GM12892 (cell line): ENCODE measurements at regions not wholly inside any gene's neighbourhood (a gene's known extent, or its start where the extent isn't known, plus 50 kb on each side); places are given as distances from the start of the nearest gene placed in this dataset.

Experiments used
- DNase-seq: peaks from one replicate; pipeline ENCODE4 v3.0.0; 2011; ENCODE audit not compliant: insufficient read length
- FAIRE-seq: peaks from 2 replicates; lab custom pipeline; 2011; peaks lifted over from hg19 to GRCh38; lab: Jason Lieb, UNC
- POLR2A ChIP-seq: IDR thresholded peaks from 2 replicates; pipeline ENCODE4 v1.6.1; 2011; ENCODE audit warnings: low read depth, low read length, control low read depth
- POLR2AphosphoS5 ChIP-seq: IDR thresholded peaks from 2 replicates; pipeline ENCODE4 v1.6.1; 2011; ENCODE audit warnings: low read depth, low read length, control low read depth
- TAF1 ChIP-seq: IDR thresholded peaks from 2 replicates; pipeline ENCODE4 v1.6.1; 2011; ENCODE audit warnings: low read depth, mild to moderate bottlenecking, control low read depth, low read length, borderline replicate concordance

DNA sequence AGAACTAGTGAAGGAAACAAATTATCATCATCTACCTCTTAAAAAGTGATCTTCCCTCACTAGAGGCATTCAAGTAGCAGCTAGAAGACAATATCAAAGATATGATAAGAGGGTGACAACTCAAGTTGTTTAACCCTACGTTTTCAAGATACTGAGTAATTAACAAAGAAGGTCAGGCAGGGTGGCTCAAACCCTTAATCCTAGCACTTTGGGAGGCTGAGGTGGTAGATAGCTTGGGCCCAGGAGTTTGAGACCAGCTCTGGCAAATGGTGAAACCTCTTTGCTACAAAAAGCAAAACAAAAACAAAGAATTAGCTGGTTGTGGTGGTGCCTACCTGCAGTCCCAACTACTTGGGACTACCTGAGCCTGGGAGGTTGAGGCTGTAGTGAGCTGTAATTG, 408.2 kb upstream of the TUSC1 start:
- no peak for DNase-seq
- TF ChIP-seq TAF1 = no peak
- TF ChIP-seq POLR2A = no peak
- TF ChIP-seq POLR2AphosphoS5 = no peak
- FAIRE-seq = no peak

DNA sequence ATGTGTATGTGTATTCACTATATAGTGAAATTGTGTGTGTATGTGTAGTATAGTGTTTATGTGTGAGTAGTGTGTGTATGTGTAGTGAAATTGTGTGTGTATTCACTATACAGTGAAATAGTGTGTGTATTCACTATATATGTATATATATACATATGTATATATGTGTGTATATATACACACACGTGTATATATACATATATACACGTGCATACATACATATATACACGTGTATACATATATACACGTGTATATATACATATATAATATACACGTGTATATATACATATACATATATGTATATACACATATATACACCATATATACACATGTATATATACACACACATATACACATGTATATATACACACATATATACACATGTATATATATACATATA, 403.6 kb upstream of the TUSC1 start:
- DNase-seq (no peak), FAIRE-seq (no peak)
- TF ChIP-seq POLR2AphosphoS5 (no peak), TAF1 (no peak), POLR2A (no peak)

DNA sequence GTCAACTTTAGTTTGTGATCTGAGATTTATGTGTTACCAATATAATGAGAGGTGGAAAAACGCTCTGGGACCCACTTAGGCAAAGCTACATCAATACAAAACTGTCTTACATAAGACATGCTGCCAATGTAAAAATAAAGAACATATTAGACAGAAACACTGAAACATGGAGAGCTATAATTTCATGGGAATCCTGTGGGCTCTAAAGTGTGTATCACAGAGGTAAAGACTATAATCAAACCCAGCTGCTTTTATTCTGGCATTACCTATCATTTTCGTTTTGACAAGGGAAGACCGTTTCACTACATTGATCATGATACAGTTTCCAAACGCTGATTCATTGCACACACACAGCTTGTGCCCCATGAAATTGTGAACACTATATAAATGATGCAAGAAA, 400.5 kb upstream of the TUSC1 start:
- FAIRE-seq (no peak), DNase-seq (no peak)
- no peak for TF ChIP-seq POLR2A

DNA sequence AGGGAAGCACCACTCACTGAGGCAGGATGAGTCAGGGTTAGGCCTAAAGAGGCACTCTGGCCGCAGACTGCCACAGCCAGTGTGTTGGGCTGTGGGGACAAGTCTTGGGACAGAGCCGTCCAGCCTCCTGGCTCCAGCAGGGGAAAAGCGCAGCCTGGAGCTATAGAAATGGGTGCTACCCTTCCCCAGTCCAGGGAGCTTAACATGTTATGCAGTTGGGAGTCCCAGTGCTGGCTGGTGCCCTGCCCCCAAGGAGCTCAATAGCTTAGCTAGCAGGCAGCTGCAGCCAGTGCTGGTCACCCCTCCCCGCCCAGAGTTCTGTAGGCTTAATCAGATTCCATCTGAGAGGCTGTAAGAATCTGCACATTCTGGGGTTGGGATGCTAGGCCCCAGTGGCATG, 399.6 kb upstream of the TUSC1 start:
- FAIRE-seq (no peak), DNase-seq (no peak)
- no peak for TF ChIP-seq POLR2A
- no peak for TF ChIP-seq TAF1
- no peak for TF ChIP-seq POLR2AphosphoS5

DNA sequence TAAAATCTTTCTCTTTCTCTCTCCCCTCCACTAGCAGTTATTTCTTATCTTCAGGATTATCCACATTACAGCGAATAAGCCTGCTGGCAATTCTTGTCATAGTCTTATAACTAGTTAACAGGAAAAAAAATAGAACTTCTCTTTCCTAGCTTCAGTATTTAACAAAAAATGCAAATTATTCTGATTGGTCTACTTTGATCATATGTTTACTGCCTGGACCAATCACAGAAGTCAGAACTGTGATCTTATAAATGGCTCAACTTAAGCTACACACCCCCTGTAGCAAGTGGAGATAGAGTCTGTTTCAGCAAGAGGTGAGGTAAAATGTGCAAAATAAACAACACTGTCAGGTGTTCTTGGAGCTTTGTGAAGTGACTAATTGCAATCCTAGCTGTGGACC, 389.4 kb upstream of the TUSC1 start:
- no peak for DNase-seq
- no peak for FAIRE-seq
- TF ChIP-seq POLR2AphosphoS5 (no peak), POLR2A (no peak), TAF1 (no peak)

DNA sequence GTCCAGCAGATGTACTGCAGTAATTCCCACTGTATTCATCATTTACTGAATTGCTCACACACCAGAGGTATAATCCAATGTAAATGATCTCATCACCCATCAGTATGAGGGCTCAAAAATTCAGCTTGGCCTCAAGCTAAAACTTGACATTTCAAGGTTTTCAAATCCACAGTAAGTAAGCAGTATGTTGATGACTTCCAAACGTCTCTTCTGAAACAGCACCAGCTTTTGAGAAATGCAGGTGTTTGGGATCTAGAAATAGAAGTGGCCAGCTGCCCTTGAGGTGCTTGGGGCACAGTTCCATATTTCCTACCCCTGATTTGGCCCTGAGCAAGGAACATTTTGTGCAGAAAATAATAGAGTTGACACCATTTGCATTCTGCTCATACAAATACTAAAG, 388.0 kb upstream of the TUSC1 start:
- TF ChIP-seq TAF1 (no peak), POLR2AphosphoS5 (no peak), POLR2A (no peak)
- DNase-seq (no peak), FAIRE-seq (no peak)

DNA sequence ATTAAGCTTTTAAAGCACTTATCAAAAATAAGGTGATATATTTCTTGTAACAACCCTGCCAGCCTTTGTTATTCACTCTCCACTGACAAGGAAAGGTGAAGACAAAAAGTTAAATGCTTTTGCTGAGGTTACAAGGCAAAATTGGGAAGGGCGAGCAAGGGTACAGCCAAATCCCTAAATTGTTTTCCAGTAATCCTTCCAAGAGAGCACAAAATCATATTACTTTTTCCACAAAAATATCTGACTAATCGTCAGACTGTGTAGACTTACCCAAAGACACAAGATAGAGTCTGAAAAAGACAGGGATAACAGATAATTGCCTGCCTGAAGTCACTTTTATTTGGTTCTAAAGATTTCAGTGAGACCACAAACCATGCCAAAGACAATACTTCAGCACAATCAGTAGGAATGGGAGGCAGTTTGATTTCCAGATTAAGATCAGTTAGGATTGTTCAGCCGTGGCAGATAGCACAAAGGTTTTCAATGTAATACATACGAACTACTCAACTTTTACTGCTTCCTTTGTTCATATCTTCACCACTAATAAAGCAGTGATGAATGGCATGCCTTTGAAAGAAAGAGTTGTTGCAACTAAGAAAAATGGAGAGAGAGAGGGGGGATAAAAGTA, 383.8 kb upstream of the TUSC1 start:
- DNase-seq = no peak
- TF ChIP-seq TAF1 = no peak
- no peak for TF ChIP-seq POLR2A
- TF ChIP-seq POLR2AphosphoS5 = no peak
- FAIRE-seq = no peak

DNA sequence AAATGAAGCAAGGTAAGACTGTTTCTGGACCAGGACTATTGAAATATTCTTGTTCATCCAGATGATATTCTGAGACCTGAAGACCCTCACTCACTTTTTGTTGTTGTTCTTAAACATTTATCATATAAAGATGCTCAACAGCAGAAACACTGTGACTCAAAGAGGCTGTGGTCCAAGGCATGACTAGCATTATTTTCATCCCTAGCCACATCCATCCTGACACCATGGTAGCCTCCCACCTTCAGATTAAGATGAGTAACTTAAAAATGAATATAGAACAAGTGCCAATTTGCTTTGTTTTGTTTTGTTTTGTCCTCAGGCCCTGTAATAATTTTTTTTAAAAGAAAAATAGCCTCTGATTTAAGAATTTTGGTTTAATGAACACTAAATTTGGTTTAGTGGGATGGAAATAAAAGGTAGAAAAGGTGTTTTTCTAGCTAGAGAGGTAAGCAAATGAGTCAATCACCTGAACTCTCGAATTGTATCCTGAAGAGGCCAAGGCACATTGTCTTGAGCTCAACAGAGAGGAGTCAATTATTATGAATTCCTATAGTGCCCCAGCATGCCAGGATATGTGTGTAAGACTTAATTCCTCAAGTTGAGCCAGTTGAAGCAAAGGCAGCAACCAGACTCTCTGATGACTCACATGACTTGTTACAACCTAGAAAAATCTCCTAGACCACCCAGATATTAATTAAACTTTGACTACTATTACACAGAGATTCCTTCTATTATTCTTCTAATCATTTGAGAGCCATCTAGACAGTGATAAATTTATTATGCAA, 380.1 kb upstream of the TUSC1 start:
- TF ChIP-seq TAF1 = no peak
- FAIRE-seq (no peak), DNase-seq (no peak)

DNA sequence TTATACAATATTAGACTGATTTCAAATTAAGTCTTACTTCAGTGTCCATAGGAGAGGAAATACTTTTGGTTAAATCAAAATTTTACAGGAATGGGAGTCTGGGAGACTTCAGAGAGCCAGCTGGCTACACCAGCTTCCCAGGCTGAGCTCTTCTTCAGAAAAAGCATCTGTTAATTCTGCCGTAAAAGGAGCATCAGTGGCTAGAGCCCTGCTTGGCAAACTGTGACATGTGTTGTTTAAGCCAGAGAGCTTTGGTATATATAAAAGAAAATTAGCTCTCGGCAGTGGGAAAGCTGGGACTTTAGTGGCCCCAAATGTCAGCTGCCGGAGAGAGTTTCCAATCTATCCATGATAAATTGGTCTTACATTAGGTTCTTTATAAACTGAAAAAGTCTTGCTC, 378.8 kb upstream of the TUSC1 start:
- TF ChIP-seq POLR2A = no peak
- TF ChIP-seq POLR2AphosphoS5 = no peak
- no peak for TF ChIP-seq TAF1
- DNase-seq = no peak
- FAIRE-seq = no peak

DNA sequence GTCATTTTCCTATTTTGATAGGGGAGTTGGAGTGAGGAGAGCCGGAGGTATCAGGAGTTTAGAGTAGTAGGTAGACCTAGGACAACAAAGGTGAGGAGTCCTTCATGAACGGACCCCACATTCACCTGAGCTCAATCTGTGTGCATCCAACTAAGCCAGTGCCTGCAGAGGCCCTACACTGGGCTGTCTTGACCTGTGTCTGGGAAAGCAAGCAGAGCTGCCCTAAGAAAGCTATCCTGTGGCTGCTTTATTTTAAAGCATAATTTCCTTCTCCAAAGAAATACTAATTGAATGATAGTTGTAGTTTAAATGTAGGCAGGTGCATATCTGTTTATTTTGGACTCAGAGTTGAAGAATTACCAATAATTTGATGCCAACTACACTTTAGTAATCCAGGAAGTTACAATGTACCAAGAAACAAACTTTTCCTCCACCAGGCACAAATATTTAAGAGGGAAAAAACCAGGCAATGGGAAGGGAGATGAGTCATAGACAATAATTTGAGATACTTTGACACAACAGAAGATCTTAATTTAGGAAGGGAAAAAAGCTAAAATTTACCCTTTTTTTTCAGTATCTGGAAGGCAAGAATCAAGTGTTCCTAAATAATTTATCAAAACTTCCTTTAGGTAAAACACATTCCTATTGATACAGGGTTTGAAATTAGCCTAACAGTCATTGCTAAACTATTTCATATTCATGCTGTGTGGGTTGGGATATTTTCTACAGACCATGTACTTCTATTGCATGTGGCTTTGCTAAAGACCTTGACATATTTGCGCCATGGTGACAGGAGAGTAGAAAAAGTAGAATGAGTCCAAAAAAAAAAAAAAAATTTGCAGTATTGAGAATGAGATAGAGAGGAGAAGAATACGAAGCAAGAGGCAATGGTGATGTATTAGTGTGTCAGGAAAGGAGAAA, 376.6 kb upstream of the TUSC1 start:
- no peak for DNase-seq
- no peak for FAIRE-seq
- TF ChIP-seq TAF1 (no peak), POLR2A (no peak), POLR2AphosphoS5 (no peak)

DNA sequence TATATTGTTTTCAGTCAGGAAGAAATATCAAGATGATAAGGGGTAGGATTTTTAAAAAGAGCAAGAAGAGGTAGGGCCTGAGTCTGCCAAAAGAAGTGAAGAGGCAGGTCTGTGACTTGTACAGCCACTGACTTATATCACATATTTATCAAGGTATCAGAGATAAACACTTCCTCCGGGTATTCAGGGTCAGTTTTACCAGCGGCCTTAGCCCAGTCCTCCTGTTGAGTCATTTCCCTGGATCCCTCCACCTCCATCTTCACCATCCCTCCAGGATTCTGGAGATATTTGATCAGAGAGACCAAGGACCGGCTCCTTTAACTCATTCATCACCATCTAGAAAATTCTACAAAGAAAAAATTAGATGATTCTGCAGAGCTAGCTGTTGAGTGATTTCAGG, 375.7 kb upstream of the TUSC1 start:
- TF ChIP-seq TAF1 (no peak), POLR2A (no peak), POLR2AphosphoS5 (no peak)
- no peak for FAIRE-seq
- no peak for DNase-seq
